ENCODE measurements at regions not wholly inside any gene's neighbourhood (a gene's known extent, or its start where the extent isn't known, plus 50 kb on each side); places are given as distances from the start of the nearest gene placed in this dataset.
"Not testable (repeated sequence)": the region's sequence is repeated elsewhere in the genome, so short reads cannot be mapped to it uniquely, and the experiment has no call there.

DNA sequence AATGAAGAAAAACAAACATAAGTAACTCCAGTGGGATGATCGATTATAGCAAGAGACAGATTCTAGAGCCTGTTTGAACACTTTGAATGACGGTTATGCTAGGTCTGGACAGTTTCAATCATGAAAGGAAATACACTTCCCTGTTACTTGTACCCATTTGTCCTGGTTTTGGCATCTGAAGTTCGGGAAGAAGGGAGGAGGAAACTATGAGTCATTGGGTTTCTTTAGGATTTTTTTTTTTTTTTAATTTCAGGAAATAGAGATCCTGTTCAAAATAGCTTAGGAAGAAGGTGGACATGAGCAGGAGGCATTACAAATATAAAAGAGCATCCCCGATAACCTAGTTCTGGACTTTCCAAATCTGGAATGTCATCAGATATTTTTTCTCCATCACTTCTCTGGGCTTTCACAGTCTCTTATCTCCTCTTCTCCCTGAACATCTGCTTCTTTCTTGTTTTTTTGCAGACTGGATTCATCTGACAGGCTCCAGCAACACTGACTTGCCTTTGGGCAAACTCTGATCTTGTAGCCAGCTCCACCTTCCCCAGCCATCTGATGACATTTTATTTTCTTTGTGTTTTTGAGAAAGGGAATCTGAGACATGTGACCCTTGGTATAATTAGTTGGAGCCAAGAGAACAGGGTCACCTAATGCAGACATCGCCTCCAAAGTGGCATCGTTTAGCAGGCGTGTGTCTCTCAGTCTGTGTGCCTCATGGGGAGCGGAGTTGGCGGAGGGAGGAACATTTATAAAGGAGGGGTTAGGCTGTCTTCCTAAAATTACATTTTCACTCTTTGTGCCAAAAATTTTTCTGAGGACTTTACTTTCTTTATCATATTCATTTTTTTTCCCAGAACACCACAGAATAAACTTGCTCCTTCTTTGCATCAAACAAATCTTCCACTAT is 195.3 kb upstream of the EPHA4 start:
- DNase-seq (ENCODE audit: low read depth), result no peak

DNA sequence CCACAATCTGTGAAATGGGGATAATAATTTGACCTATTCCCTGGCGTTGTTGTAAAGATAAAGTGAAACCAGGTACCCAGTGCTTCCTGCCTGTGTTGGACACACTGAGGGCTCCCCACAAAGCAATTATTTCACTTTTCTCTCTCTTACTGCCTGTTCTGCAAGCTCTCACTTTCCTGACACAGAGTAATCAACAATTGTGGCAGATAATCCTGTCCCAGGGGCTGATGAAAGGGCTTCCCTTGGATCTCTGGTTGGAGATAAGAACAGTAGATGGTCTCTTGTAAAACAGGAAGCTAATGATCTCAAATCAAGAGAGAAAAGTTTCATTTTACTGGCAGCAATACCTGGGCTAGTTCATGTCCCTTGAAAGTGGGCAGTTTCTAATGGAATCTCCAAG is 190.4 kb upstream of the EPHA4 start:
- no peak for DNase-seq (ENCODE audit: low read depth)

DNA sequence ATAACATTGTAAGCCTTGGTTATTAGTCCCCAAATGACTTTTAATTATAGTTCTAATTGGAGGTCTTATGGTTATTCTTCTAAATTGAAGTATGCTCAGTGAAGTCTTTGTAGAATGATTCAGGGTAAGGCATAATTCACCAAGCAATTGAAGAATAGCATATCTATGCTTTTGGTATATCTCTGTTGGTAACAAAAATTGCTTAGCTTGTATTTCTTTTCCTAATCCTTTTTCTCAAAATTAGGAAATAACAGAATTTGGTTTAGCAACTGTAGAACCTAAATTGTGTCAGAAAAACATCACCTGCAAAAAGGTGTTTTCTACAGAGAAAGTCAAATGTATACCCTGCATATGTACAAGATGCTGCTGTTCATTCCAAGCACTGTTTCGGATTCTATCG is 189.2 kb upstream of the EPHA4 start:
- DNase-seq (ENCODE audit: low read depth), result no peak

DNA sequence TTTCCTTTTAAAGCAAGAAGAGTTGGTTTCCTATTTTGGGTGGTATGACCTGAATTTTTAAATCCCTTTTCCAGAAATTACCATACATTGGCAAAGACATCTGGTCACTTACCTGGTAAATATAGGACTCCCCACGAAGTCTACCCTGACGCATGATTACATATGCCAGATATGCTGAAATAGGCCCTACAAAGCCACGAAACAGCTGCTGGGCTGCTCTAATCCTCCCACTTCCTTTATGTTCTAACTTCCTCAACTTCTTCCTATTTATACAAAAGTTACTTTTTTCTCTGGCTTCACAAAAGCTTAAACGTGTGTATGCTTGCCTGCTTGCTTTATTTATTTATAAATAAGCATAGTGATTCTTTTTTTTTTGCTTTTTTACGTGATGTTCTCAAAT is 186.0 kb upstream of the EPHA4 start:
- no peak for DNase-seq (ENCODE audit: low read depth)

DNA sequence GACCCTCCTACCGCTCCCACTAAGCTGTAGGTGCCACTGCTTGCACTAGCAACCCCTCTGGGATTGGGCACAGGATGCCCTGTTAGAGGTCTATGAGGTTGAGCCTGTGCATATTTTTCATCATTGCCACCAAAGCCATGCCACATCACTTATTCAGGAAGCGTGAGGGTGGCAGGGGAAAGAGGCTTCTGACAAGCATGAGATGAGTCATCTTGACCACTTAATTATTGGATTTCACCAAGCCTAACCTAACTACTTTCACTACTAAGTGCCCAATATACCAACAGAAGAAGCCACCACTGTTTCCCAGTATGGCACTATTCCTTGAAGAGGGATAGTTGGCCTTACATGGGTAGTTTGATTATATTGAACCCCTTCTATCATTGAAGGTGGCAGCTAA is 181.3 kb upstream of the EPHA4 start:
- no peak for DNase-seq (ENCODE audit: low read depth)

DNA sequence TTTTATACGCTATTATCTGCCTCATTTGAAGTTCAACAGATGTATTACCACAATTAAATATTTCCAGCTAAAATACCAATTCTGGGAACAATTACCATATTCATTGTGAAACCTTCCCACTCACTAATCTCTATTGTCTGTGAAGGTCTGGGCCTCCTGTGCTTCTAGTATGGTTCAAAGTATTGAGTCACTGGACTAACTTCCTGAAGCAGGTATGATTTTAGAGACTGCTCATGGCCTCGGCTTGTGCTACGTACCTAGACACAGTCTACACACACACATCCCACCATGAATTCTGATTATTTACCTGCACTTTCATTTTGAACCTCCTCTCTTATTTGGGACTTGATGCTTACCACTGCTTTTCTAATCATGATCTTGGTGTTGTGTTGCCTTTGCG is 180.7 kb upstream of the EPHA4 start:
- DNase-seq (ENCODE audit: low read depth), result no peak

DNA sequence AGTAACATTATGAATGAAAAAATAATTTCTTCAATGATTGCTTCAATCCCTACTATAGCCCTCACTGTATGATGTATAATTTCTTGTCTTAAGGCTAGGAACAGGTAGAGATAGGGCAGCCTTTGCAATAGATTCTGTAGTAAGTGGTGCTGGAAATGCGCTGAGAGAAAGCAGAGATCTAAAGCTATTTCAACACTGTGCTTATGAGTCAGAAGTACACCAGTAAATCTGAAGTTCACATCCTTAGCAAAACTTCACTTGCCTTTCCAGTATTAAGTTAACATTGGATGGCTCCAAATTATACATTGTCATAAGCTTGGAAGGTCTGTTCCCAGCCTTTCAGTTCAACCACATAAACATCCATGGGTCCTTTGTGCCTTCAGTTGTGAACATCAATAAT is 178.2 kb upstream of the EPHA4 start:
- peak; percentile 42 for DNase-seq (ENCODE audit: low read depth)

DNA sequence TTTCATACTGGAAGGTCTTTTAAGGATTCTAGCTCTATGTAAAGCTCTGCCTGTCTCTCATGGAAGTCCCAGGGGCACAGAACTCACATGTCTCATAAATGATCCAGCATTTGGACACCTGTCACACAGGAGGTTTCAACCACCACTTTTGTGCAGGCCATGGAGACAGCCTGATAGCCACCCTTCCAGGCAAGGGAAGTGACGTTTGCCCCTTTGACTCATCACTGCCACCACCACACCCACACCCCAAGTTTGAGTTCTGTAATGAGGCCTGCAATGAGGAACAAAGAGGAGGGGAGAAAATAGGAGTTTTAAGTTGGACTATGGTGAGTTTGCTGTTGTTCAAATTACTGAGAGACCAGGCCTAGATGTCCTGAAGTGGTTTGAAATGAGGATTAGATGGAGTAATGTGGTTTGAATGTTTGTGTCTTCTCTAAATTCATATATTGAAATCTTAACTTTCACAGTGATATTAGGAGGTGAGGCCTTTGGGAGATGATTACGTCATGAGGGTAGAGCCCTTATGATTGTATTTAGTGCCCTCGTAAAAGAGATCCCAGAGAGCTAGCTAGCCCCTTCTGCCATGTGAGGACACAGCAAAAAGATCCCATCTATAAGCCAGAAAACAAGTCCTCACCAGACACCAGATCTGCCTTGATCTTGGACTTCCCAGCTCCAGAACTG is 175.3 kb upstream of the EPHA4 start:
- DNase-seq (ENCODE audit: low read depth), result no peak

DNA sequence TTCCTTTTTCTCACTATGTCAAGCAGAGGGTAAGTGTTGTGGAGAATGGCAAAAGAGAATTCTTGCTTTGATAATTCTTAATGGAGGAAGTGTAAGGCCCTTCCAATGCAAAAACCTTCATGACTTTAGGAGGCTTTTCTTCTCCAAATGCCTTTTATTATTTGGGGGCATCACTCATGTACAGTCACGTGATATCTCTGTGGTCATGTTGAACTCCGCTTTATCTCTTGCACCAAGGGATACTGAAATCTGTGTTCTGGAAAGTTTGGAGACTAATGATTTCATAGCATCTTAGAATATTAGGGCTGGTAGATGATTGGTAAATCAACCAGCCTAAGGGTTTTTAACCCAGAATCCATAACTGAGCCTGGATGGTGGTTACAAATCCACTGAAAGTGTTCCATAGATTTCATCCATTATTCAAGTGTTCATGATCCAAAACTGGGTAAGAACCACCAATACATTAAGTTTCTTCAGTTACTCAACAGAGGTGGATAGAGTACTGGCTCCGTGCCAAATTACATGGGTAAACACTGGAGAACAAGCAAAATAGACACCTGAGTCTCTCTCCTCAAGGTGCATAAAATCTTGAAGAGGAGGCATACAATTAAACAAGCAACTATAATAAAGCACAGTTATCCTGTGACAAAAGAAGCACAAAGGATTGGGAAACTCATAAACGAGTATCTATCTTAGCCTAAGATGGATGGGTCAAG is 169.6 kb upstream of the EPHA4 start:
- DNase-seq (ENCODE audit: low read depth), result no peak

DNA sequence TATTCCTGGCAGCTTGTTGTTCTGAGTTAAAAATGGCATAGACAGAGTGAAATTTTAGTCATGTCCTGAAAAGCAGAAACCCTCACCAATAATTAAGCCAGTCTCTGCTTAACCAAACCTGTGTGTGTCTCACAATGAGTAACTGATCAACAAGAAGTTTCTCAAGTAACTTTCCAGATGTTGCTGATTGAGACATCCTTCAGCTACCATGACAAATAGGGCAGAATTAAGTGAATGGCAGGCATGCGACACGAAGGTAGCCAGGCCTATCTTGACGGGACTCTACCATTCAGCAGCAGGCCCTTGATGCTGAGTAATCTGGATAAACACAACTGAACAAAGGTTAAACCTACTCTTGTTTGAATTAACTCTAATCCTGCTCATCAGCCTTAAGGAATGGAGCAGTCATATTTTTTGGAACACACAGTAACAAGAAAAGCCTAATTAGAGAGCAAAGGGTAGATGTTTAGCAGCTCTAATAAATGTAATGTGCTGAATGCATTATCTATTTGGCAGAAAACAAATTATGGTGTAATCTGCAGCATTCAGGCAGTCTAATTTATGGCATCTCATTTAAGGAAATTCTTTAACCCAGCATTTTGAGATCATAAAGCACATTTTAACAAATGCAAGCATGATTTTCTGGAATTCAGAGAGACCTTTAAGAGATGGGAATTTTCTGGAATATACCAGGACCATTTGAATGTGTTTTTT is 159.5 kb upstream of the EPHA4 start:
- DNase-seq (ENCODE audit: low read depth), result no peak

DNA sequence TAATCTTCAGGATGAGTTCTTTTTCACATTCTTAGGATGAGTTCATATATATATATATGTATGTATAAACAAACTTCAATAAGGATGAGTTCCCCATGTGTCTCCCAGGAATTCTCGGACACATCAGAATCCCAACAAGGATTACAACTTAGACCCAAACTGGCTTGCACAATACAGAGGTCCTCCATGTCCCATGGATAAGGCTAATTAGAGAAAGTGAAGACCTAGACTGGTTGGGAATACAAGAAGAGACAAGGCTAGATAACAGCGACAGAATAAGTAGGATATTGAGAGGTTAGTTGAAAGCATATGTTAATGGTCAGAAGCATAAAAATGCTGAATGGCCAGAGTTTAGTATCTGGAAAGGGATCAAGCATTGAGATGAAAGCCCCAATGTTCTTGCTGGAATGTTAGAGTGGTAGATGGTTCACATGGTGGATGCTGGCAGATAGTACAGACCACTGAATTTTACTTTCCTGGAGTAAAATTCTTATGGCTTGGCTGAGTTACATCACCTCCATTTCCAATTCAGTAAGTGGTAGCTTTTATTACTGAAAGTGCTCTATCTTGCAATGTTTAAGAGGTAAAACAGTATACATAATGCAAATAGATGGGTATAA is 154.9 kb upstream of the EPHA4 start:
- no peak for DNase-seq (ENCODE audit: low read depth)

DNA sequence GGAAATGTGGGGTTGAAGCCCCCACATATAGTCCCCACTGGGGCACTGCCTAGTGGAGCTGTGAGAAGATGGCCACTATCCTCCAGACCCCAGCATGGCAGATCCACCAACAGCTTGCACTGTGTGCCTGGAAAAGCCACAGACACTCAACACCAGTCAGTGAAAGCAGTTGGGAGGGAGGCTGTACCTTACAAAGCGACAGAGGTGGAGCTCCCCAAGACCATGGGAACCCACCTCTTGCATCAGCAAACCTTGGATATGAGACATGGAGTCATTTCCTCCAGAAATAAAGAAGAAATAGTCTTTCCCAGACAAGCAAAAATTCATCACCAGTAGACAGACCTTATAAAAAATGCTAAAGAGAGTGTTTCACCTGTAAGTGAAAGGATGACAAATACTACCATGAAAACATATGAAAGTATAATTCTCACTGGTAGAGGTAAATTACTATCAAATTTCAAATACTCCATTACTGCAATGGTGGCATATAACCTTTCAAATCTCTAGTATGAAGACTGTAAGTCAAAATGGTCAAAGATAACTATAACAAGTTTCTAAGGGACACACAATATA is 152.6 kb upstream of the EPHA4 start:
- DNase-seq (ENCODE audit: low read depth), result no peak

DNA sequence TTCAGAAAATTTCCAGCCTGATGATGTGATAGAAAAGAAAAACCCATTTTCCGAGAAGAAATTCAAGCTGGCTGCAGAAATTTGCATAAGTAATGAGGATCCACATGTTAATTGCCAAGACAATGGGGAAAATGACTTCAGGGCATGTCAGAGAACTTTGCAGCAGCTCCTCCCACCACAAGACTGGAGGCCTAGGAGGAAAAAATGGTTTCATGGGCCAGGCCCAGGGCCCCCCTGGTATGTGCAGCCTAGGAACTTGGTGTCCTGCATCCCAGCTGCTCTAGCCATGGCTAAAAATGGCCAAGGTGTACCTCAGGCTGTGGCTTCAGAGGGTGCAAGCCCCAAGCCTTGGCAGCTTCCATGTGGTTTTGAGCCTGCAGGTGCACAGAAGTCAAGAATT is 152.0 kb upstream of the EPHA4 start:
- not testable (repeated sequence) for DNase-seq (ENCODE audit: low read depth)

DNA sequence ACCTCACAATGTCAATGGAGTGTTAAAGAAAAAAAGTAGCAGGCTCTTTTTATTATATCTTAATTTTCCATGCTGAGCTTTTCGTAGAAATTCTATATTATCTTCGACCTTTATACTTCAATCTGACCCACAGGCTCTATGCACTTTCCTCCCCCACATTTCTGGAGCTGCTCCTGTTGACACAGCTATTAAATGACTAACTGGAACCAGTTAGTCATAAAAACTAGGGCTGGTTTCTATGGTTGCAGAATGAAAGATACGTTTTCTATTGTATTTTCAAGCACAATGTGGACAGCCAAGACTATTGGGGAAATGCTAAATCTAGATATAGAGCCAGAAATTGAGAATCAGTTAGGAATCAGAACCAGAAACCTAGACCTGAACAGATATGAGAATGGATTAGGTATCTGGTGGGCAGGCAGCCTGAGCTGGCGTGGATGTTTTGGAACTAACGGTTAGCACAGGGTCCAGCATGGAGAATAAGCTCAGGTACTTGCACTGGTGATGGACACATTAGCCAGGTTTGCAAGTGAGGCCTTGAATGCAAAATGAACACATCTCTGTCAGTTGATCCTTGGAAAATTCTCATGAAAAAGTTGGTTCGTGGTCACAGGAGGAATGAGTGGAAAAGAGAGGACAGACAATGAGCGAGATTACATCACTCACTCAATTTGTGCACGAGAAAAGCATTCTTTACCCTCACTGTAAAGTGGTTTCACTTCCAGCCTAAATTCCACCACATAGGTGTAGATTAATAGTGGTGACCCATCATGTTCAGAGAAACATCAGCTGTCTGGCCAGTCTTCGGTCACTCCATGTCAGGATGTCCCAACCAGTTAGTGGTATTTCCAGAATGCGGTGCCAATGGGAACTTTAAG is 144.6 kb upstream of the EPHA4 start:
- peak; percentile 3 for DNase-seq (ENCODE audit: low read depth)

DNA sequence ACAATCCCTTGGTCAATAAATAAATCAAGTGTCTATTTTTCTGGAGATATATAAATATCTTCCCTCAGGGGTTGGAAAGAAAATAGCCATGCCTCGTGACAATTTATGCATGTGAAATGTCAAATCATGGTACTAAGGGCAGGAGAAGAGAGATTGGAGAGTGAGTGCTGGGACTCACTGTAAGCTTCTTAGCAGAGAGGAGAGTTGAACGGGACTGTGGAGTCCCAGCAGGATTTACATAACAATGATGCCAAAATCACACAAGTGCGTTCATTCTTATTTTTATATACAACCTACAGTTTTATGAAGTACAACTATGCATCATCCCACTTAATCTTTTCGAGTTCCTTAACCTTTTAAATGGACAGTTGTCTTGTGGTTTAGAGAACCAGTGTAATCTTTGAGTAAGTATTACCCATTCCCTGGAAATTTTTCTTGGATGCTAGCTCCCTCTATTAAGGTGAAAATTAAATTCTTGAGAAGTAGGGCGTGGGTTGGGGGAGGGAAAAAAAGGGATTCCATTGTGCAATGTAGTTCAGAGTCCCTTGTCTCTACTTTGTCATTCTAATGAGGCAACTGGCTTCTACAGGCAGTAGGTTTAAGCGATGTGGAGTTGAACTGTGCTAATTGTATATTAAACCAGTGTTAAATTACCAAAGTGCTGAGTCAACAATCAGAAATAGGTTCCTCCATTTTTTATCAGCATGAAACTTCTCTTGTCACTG is 143.6 kb upstream of the EPHA4 start:
- DNase-seq (ENCODE audit: low read depth), result no peak

DNA sequence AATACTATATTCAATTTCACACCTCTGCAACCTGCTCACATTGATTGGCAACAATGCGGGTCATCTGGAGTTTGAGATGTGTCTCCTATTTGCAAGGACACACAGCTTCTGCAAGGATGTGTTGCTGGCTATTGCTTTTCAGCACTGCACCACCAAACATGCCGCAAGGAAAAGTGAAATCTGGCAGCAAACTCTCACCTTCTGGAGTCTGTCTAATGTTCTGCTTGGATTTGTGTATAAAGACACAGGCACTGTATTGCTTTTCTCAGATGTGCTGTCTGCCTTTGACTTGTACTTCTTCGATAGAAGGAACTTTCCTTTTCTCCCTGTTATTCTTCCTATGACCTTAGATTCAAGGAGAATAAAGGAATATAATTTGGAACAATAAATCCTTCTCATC is 138.6 kb upstream of the EPHA4 start:
- DNase-seq (ENCODE audit: low read depth), result no peak

DNA sequence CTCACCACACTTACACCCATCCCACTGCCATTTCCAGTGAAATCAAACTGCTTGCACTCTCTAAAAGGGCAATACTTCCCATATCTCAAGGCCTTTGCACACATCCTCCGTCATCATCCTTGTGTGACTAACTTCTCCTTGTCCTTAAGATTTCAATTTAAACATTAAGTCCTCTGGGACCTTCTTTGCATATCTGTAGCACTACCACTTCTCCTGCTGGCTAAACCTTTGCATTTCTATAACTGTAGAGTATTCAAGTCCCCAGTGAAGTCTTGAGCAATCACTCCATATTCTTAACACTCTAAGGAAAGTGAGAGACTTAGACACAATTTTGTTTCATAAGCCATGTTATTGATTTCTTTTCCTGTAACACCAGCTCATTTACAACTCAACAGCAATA is 136.8 kb upstream of the EPHA4 start:
- no peak for DNase-seq (ENCODE audit: low read depth)

DNA sequence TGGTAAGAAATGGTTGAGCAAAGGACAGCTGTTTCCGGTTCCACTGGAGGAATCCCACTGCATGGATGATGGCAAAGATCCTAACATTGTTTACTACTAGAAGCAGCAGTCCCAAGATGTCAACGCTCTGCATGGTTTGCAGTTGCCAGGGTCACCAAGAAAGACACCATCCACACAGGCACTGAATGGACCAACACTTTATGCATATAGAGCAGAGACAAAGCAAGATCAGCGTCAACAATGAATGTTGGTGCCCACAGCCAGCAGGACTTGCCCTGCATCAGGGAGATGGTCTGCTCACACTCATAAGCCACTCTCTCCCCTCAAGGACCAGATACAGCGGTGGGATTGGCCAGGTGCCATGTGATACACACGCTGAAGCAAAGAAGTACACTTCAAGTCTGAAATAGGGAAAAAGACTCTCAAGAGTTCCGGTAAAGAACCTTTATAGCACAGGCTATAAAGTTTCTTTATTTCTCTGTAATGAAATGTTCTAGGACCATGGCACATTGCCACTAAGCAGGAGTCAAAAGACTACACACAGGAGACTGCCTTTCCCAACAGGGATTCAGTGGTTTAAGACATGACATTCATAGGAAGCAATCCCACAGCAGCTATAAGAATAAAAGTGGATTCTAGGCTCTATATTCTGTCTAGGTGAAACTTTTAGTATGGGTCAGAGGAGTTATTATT is 133.2 kb upstream of the EPHA4 start:
- no peak for DNase-seq (ENCODE audit: low read depth)

DNA sequence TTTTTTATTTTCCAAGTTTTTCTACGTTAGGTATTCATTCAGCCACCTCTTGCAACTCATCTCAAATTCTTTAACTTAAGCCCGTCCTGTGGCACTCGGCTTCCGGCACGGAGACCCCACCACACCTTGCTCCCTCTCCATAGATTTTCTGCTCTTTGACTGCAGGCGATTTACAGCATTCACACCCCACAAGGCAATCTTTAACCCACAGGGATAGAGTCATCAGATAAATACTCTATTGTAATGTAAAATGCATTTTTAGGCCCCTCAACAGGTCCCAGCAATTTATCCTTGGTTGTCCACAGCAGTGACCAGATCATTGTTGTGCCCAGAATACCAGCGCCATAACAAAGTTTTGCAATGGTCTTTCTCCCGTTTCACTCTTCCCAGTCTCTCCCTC is 132.3 kb upstream of the EPHA4 start:
- no peak for DNase-seq (ENCODE audit: low read depth)

All from amniotic epithelial cell (primary cell).